SK-N-SH (cell line): ENCODE measurements at regions not wholly inside any gene's neighbourhood (a gene's known extent, or its start where the extent isn't known, plus 50 kb on each side); places are given as distances from the start of the nearest gene placed in this dataset.

Experiments
- CTCF ChIA-PET: fragments of 300-600, 350-600 bp; formaldehyde crosslinking; extraction: SDS; loops from one replicate; lab custom pipeline; 2021; lab: Yijun Ruan, JAX
- POLR2A ChIA-PET: fragments of 350-600 bp; sonication (Branson Sonifier 250); formaldehyde crosslinking; extraction: SDS; loops from one replicate; lab custom pipeline; 2020; ENCODE audit warnings: antibody characterized with exemption, inconsistent platforms; lab: Yijun Ruan, JAX
- DNase-seq: peaks from one replicate; pipeline ENCODE4 v3.0.0; 2012
- H2AFZ ChIP-seq: fragments of 200-600 bp; sonication (generic); 2 replicates; pipeline ENCODE4 v1.8.1; 2016; ENCODE audit warnings: antibody characterized with exemption, mild to moderate bottlenecking, low read depth
- H3F3A ChIP-seq: fragments of 200-600 bp; sonication (generic); replicated peaks from 2 replicates; pipeline ENCODE3; 2016; ENCODE audit warnings: antibody characterized with exemption, mild to moderate bottlenecking; ENCODE audit not compliant: insufficient read depth
- H3K27ac ChIP-seq, 2 experiments: fragments of 200-500 bp in 1 of 2; fragments of 200-600 bp in 1 of 2; sonication (Bioruptor generic) in 1 of 2; sonication (generic), shearing (Covaris generic) in 1 of 2; 2 replicates each; pipeline versions ENCODE4 v1.5.1 to v1.6.1; 2014 to 2016; ENCODE audit warnings: low read depth in 2 of 2, inconsistent platforms in 1 of 2, low read length in 1 of 2, mild to moderate bottlenecking in 1 of 2, mixed read lengths in 1 of 2
- H3K27me3 ChIP-seq: fragments of 200-600 bp; sonication (generic), shearing (Covaris generic); 2 replicates; pipeline ENCODE4 v1.6.1; 2016; ENCODE audit warnings: mixed run types; ENCODE audit not compliant: insufficient read depth
- H3K36me3 ChIP-seq, 2 experiments: fragments of 200-500 bp in 1 of 2; fragments of 200-600 bp in 1 of 2; sonication (Bioruptor generic) in 1 of 2; sonication (generic) in 1 of 2; replicated peaks in 1 of 2; 2 replicates each; pipeline versions ENCODE3 to v1.5.1; 2014 to 2016; ENCODE audit warnings: low read length in 1 of 2, mild to moderate bottlenecking in 1 of 2; ENCODE audit not compliant: insufficient read depth in 2 of 2, control insufficient read depth in 1 of 2
- H3K4me1 ChIP-seq, 2 experiments: fragments of 200-500 bp in 1 of 2; fragments of 200-600 bp in 1 of 2; sonication (Bioruptor generic) in 1 of 2; sonication (generic), shearing (Covaris generic) in 1 of 2; 2 replicates each; pipeline versions ENCODE4 v1.5.1 to v1.6.1; 2014 to 2016; ENCODE audit warnings: low read depth in 1 of 2, low read length in 1 of 2, mixed run types in 1 of 2; ENCODE audit not compliant: insufficient read depth in 2 of 2, control insufficient read depth in 1 of 2
- H3K4me2 ChIP-seq: fragments of 200-600 bp; sonication (generic), shearing (Covaris generic); 2 replicates; pipeline ENCODE4 v1.6.1; 2017; ENCODE audit warnings: mixed run types
- H3K4me3 ChIP-seq, 2 experiments: fragments of 200-500 bp in 1 of 2; fragments of 200-600 bp in 1 of 2; sonication (Bioruptor generic) in 1 of 2; sonication (generic), shearing (Covaris generic) in 1 of 2; 2 replicates each; pipeline versions ENCODE4 v1.5.1 to v1.8.1; 2014 to 2016; ENCODE audit warnings: low read depth in 2 of 2, inconsistent platforms in 1 of 2, low read length in 1 of 2, mild to moderate bottlenecking in 1 of 2, mixed read lengths in 1 of 2, moderate library complexity in 1 of 2
- H3K79me2 ChIP-seq: fragments of 200-600 bp; sonication (generic); 2 replicates; pipeline ENCODE4 v1.8.1; 2017; ENCODE audit warnings: mild to moderate bottlenecking; ENCODE audit not compliant: insufficient read depth
- H3K9ac ChIP-seq: fragments of 200-600 bp; sonication (generic); 2 replicates; pipeline ENCODE4 v1.6.1; 2017; ENCODE audit warnings: mixed run types
- H3K9me2 ChIP-seq: fragments of 200-600 bp; sonication (generic); 2 replicates; pipeline ENCODE4 v1.6.1; 2017; ENCODE audit warnings: mixed run types
- H3K9me3 ChIP-seq: fragments of 200-600 bp; sonication (generic); 2 replicates; pipeline ENCODE4 v1.6.1; 2017; ENCODE audit warnings: mixed run types, mild to moderate bottlenecking, moderate library complexity
- H4K20me1 ChIP-seq: fragments of 200-600 bp; sonication (generic); 2 replicates; pipeline ENCODE4 v1.6.1; 2017; ENCODE audit warnings: mild to moderate bottlenecking, mixed run types; ENCODE audit not compliant: insufficient read depth
- CTCF ChIP-seq: fragments of 200-600 bp; sonication (generic); IDR thresholded peaks from 2 replicates; pipeline ENCODE4 v1.6.1; 2017; ENCODE audit warnings: antibody characterized with exemption, mild to moderate bottlenecking, moderate library complexity
- FOSL2 ChIP-seq: IDR thresholded peaks from 2 replicates; pipeline ENCODE4 v1.4.0; 2012; ENCODE audit warnings: low read depth, mild to moderate bottlenecking, moderate library complexity, borderline replicate concordance
- GATA2 ChIP-seq: sonication (generic); formaldehyde crosslinking; IDR thresholded peaks from 2 replicates; pipeline ENCODE4 v1.5.0; 2020; ENCODE audit warnings: mild to moderate bottlenecking, missing genetic modification reagents
- MAX ChIP-seq: IDR thresholded peaks from 2 replicates; pipeline ENCODE4 v1.4.0; 2012; ENCODE audit warnings: low read depth
- PBX3 ChIP-seq: IDR thresholded peaks from 2 replicates; pipeline ENCODE4; 2012
- POLR2AphosphoS5 ChIP-seq: IDR thresholded peaks from 2 replicates; pipeline ENCODE4 v1.6.1; 2012; ENCODE audit warnings: low read depth, low read length
- RFX5 ChIP-seq: IDR thresholded peaks from 2 replicates; pipeline ENCODE4 v1.6.1; 2012; ENCODE audit warnings: mild to moderate bottlenecking, improper control_type of control experiment, low read length
- RXRA ChIP-seq: IDR thresholded peaks from 2 replicates; pipeline ENCODE4 v1.4.0; 2012; ENCODE audit warnings: low read depth, mild to moderate bottlenecking, borderline replicate concordance
- SIN3A ChIP-seq: IDR thresholded peaks from 2 replicates; pipeline ENCODE4 v1.6.1; 2012; ENCODE audit warnings: low read depth, mild to moderate bottlenecking, low read length, moderate library complexity, borderline replicate concordance
- SMC3 ChIP-seq: IDR thresholded peaks from 2 replicates; pipeline ENCODE4 v1.6.1; 2012; ENCODE audit warnings: low read depth, low read length, improper control_type of control experiment
- TAF1 ChIP-seq: IDR thresholded peaks from 2 replicates; pipeline ENCODE4 v1.6.1; 2012; ENCODE audit warnings: low read depth, mild to moderate bottlenecking, low read length, moderate library complexity, borderline replicate concordance
- TCF12 ChIP-seq: IDR thresholded peaks from 2 replicates; pipeline ENCODE4 v1.4.0; 2012
- TEAD4 ChIP-seq: IDR thresholded peaks from 2 replicates; pipeline ENCODE4 v1.4.0; 2012; ENCODE audit warnings: mild to moderate bottlenecking, borderline replicate concordance; ENCODE audit not compliant: insufficient read depth
- YY1 ChIP-seq: IDR thresholded peaks from 2 replicates; pipeline ENCODE4 v1.4.0; 2012; ENCODE audit warnings: low read depth, mild to moderate bottlenecking
- TF ChIP-seq, protein P1 (sequence below): IDR thresholded peaks from 2 replicates; pipeline ENCODE4 v1.6.1; 2012; ENCODE audit warnings: mild to moderate bottlenecking, low read depth, low read length, moderate library complexity
- TF ChIP-seq, protein P2 (sequence below): IDR thresholded peaks from 2 replicates; pipeline ENCODE4 v1.4.0; 2012; ENCODE audit warnings: low read depth, borderline replicate concordance

- TF ChIP-seq, protein P1, sequence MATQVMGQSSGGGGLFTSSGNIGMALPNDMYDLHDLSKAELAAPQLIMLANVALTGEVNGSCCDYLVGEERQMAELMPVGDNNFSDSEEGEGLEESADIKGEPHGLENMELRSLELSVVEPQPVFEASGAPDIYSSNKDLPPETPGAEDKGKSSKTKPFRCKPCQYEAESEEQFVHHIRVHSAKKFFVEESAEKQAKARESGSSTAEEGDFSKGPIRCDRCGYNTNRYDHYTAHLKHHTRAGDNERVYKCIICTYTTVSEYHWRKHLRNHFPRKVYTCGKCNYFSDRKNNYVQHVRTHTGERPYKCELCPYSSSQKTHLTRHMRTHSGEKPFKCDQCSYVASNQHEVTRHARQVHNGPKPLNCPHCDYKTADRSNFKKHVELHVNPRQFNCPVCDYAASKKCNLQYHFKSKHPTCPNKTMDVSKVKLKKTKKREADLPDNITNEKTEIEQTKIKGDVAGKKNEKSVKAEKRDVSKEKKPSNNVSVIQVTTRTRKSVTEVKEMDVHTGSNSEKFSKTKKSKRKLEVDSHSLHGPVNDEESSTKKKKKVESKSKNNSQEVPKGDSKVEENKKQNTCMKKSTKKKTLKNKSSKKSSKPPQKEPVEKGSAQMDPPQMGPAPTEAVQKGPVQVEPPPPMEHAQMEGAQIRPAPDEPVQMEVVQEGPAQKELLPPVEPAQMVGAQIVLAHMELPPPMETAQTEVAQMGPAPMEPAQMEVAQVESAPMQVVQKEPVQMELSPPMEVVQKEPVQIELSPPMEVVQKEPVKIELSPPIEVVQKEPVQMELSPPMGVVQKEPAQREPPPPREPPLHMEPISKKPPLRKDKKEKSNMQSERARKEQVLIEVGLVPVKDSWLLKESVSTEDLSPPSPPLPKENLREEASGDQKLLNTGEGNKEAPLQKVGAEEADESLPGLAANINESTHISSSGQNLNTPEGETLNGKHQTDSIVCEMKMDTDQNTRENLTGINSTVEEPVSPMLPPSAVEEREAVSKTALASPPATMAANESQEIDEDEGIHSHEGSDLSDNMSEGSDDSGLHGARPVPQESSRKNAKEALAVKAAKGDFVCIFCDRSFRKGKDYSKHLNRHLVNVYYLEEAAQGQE: no peak
Measured at GRCh38 chr2:204425821-204426220, 119.5 kb upstream of the PARD3B start (continued).

DNA sequence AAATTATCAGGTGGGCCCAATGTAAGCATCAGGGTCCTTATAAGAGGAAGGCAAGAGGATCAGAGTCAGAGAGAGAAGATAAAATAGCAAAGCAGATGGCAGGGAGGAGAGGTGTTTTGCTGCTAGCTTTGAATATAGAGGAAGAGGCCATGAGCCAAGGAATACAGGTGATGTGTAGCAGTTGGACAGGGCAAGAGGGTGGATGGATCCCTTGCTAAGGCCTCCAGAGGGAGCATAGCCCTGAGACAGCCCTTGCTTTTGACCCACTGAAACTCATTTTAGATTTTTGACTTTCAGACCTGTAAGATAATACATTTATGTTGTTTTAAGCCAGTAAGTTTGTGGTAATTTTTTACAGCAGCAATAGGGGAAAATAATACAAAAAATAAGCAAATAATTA is 116.6 kb upstream of the PARD3B start:
- ChIA-PET POLR2A (no interaction called here), CTCF (interaction anchor here (1.4 kb wide), 1 partner anchor 28 kb away, joined by 3 read pairs; no protein-coding TSS in a partner anchor)
- H3K9ac ChIP-seq: no peak overlapping the region
- no peaks in the 10 kb centered on the region for H3K27me3 ChIP-seq
- no peak for DNase-seq
- no peaks in the 10 kb centered on the region for H3K36me3 ChIP-seq
- H3F3A ChIP-seq: no peaks in the 10 kb centered on the region
- no peak overlapping the region for H3K4me3 ChIP-seq
- no peak overlapping the region for H3K27ac ChIP-seq
- no peaks in the 10 kb centered on the region for H3K9me3 ChIP-seq
- no peak overlapping the region for H3K4me2 ChIP-seq
- no peaks in the 10 kb centered on the region for H4K20me1 ChIP-seq
- no peaks in the 10 kb centered on the region for H3K79me2 ChIP-seq
- no peaks in the 10 kb centered on the region for H3K9me2 ChIP-seq
- no peak overlapping the region for H2AFZ ChIP-seq
- no peaks in the 10 kb centered on the region for H3K4me1 ChIP-seq
- TF ChIP-seq RXRA: no peak
- TF ChIP-seq TEAD4: no peak
- TF ChIP-seq MAX: no peak
- TF ChIP-seq TCF12: no peak
- TF ChIP-seq GATA2: no peak
- TF ChIP-seq, protein P2, sequence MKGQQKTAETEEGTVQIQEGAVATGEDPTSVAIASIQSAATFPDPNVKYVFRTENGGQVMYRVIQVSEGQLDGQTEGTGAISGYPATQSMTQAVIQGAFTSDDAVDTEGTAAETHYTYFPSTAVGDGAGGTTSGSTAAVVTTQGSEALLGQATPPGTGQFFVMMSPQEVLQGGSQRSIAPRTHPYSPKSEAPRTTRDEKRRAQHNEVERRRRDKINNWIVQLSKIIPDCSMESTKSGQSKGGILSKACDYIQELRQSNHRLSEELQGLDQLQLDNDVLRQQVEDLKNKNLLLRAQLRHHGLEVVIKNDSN: no peak
- no peak for TF ChIP-seq TAF1
- no peak for TF ChIP-seq YY1
- TF ChIP-seq CTCF: no peak
- no peak for TF ChIP-seq SMC3
- TF ChIP-seq PBX3: no peak
- no peak for TF ChIP-seq FOSL2
- no peak for TF ChIP-seq POLR2AphosphoS5
- TF ChIP-seq SIN3A: no peak
- TF ChIP-seq RFX5: no peak
